ENCODE measurements at regions not wholly inside any gene's neighbourhood (a gene's known extent, or its start where the extent isn't known, plus 50 kb on each side); places are given as distances from the start of the nearest gene placed in this dataset.

DNA sequence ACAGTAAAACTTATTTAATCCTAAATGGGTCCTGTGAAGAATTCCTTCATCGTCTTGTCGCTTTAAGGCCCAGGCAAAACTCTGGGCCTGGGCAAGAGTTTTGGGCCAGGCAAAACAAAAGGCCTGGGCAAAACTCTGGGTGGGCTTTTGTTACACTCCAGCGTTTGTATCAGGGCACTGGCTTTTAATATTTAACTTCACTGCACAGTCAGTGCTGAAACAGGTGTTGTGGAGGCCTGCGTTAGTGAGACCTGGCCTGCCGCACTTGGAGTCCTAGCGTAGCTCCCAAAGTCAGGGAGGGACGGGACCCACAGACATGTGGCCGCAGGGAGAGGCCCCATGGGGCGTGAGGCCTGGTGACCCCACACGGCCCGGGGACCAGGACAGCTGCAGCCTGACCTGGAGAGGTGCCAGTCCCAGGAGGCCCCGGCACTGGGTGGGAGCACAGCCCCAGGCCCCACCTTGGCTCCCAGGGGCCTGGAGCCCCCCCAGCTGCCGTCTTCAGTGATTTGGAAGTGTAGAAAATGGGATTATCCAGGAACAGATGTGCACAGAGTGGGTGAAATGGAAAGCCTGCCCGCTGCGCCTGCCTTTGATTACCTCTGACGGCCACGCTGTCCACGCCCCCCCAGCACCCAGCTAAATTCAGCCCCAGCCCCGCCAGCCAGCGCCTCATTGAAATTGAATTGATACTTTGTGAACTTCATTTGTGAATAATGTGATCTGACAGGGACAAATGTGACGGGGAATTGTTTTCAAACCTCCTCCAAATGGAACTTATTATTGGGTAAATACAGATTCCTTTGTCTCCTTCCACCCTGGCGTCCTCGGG lies 132.9 kb upstream of the NKX1-1 start:
- Histone ChIP-seq H3K4me2 (ENCODE audit: insufficient read depth, low read length) (no peak overlapping the region), H3K27ac (ENCODE audit: low read depth, low read length) (no peak overlapping the region), H3K4me1 (ENCODE audit: insufficient read depth, low read length) (no peaks in the 10 kb centered on the region), H3K4me3 (ENCODE audit: insufficient read depth, low read length) (no peak overlapping the region), H4K20me1 (ENCODE audit: insufficient read depth, low read length) (no peaks in the 10 kb centered on the region), H2AFZ (ENCODE audit: low read length) (no peak overlapping the region), H3K79me2 (ENCODE audit: insufficient read depth, low read length) (no peaks in the 10 kb centered on the region), H3K36me3 (ENCODE audit: insufficient read depth, low read length) (no peaks in the 10 kb centered on the region), H3K27me3 (ENCODE audit: insufficient read depth, low read length) (no peaks in the 10 kb centered on the region), H3K9me3 (ENCODE audit: low read depth, low read length) (no peaks in the 10 kb centered on the region)
- DNase-seq (ENCODE audit: insufficient read length, low spot score, missing footprints) = no peak
- TF ChIP-seq, protein P1, sequence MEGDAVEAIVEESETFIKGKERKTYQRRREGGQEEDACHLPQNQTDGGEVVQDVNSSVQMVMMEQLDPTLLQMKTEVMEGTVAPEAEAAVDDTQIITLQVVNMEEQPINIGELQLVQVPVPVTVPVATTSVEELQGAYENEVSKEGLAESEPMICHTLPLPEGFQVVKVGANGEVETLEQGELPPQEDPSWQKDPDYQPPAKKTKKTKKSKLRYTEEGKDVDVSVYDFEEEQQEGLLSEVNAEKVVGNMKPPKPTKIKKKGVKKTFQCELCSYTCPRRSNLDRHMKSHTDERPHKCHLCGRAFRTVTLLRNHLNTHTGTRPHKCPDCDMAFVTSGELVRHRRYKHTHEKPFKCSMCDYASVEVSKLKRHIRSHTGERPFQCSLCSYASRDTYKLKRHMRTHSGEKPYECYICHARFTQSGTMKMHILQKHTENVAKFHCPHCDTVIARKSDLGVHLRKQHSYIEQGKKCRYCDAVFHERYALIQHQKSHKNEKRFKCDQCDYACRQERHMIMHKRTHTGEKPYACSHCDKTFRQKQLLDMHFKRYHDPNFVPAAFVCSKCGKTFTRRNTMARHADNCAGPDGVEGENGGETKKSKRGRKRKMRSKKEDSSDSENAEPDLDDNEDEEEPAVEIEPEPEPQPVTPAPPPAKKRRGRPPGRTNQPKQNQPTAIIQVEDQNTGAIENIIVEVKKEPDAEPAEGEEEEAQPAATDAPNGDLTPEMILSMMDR (IDR thresholded peaks at IDR 0.05; ENCODE audit: extremely low read depth, low read depth, low read length) = no peak

DNA sequence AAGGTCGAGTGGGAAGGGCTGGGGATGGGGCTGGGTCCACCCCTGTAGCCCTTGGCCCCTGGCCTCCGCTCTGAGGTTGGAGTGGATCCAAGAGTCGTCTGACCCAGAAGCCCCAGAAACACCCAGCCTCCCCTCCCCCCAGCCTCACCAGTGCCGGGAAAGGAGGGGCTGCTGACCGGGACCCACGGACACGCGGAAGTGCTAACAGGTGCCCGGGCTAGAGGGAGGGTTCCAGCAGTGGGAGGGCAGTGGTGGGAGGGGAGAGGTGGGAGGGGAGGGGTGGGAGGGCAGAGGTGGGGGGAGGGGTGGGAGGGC lies 131.8 kb upstream of the NKX1-1 start:
- no peak for DNase-seq (ENCODE audit: insufficient read length, low spot score, missing footprints)
- TF ChIP-seq, protein P1 (IDR thresholded peaks at IDR 0.05; ENCODE audit: extremely low read depth, low read depth, low read length) = no peak

DNA sequence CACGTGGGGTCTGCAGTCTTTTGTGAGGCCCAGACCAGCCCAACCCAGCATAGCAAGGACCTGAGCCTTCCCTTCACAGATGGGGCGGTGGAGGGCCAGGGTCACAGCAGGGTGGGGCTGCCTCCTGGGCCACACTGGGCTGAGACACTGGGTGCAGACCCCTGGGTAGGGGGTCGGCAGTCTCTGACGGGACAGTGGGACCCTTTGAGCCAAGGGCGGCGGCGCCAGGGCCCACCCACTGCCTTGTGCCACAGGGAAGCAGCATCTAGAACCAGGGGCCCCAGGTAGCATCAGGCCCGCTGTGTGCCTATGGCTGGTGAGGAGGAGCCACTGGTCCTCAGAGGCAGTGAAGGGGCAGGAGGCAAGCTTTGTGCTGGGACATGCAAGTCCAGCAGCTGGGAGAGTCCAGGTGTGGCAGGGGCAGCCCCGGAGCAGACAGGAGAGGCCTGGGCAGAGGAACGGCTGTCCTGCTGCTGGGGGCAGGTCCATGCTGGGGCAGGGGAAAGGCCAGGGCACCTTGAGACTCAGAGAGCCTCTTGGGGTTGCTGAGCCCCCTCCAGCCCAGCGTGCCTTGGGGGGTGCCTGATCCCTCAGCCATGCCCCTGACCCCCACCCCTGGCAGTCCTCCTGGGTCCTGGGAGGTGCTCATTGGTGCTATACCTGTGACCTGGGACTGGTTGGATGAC lies 131.3 kb upstream of the NKX1-1 start:
- Histone ChIP-seq H2AFZ (ENCODE audit: low read length) (no peak overlapping the region), H3K4me1 (ENCODE audit: insufficient read depth, low read length) (no peaks in the 10 kb centered on the region), H3K79me2 (ENCODE audit: insufficient read depth, low read length) (no peaks in the 10 kb centered on the region), H3K4me3 (ENCODE audit: insufficient read depth, low read length) (no peak overlapping the region), H3K9me3 (ENCODE audit: low read depth, low read length) (no peaks in the 10 kb centered on the region), H3K4me2 (ENCODE audit: insufficient read depth, low read length) (no peak overlapping the region), H4K20me1 (ENCODE audit: insufficient read depth, low read length) (no peaks in the 10 kb centered on the region), H3K27ac (ENCODE audit: low read depth, low read length) (no peak overlapping the region), H3K27me3 (ENCODE audit: insufficient read depth, low read length) (peaks cover 11% of the 10 kb centered on the region), H3K36me3 (ENCODE audit: insufficient read depth, low read length) (no peaks in the 10 kb centered on the region)
- DNase-seq (ENCODE audit: insufficient read length, low spot score, missing footprints) = no peak
- TF ChIP-seq, protein P1 (IDR thresholded peaks at IDR 0.05; ENCODE audit: extremely low read depth, low read depth, low read length) = no peak

More for the DNA sequence above, 131.8 kb upstream of the NKX1-1 start:
- no peaks in the 10 kb centered on the region for H3K79me2 ChIP-seq (ENCODE audit: insufficient read depth, low read length)
- H3K4me2 ChIP-seq (ENCODE audit: insufficient read depth, low read length) = no peak overlapping the region
- no peaks in the 10 kb centered on the region for H3K4me1 ChIP-seq (ENCODE audit: insufficient read depth, low read length)
- no peak overlapping the region for H3K4me3 ChIP-seq (ENCODE audit: insufficient read depth, low read length)
- no peaks in the 10 kb centered on the region for H3K36me3 ChIP-seq (ENCODE audit: insufficient read depth, low read length)
- H3K27ac ChIP-seq (ENCODE audit: low read depth, low read length) = no peak overlapping the region
- H4K20me1 ChIP-seq (ENCODE audit: insufficient read depth, low read length) = no peaks in the 10 kb centered on the region
- H3K27me3 ChIP-seq (ENCODE audit: insufficient read depth, low read length) = peaks cover 6% of the 10 kb centered on the region
- no peaks in the 10 kb centered on the region for H3K9me3 ChIP-seq (ENCODE audit: low read depth, low read length)
- H2AFZ ChIP-seq (ENCODE audit: low read length) = no peak overlapping the region

Data from osteoblast (primary cell).